ENCODE measurements at regions not wholly inside any gene's neighbourhood (a gene's known extent, or its start where the extent isn't known, plus 50 kb on each side); places are given as distances from the start of the nearest gene placed in this dataset.

DNA sequence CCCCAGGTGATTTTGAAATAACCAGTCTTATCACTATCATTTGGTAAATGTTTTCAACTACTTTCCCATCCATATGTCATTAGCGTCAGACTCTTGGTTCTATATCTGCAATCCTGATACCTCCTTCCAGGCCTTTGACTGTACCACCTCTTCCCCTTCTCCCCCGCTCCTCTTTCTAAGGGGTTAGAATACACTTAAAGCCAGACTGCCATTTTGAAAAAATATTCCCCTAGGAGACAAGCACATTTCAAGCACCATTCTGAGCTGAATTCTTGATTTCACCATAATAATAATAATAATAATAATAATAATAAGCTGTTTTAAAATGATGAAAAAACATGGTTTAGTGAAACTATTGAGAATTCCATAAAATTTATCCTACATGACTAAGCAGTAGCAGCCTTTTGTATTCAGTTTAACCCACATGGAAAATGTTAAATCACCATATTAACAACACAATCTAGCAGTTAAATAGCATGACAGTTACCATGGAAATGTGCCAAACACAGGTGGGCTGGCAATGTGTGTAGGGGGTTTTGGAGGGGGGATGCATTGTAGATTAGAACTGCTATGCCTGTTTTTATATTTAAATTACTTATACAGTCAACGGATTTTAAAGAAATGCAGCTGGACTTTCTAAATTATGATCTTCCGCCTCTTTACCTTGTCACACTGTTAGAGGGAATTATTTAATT, 480.2 kb upstream of the DEPDC1 start (continued):
- TF ChIP-seq, protein P1, sequence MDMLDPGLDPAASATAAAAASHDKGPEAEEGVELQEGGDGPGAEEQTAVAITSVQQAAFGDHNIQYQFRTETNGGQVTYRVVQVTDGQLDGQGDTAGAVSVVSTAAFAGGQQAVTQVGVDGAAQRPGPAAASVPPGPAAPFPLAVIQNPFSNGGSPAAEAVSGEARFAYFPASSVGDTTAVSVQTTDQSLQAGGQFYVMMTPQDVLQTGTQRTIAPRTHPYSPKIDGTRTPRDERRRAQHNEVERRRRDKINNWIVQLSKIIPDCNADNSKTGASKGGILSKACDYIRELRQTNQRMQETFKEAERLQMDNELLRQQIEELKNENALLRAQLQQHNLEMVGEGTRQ (CRISPR knock-in tag; IDR thresholded peaks at IDR 0.05): no peak
- TF ChIP-seq ELF4 (CRISPR knock-in tag; IDR thresholded peaks at IDR 0.05; ENCODE audit: low read depth) (no peak), ZNF671 (CRISPR knock-in tag; IDR thresholded peaks at IDR 0.05) (no peak), NR3C1 (CRISPR knock-in tag; conservative IDR thresholded peaks at IDR 0.05; ENCODE audit: low read depth) (no peak), GABPB1 (CRISPR knock-in tag; IDR thresholded peaks at IDR 0.05) (no peak), ZNF219 (CRISPR knock-in tag; IDR thresholded peaks at IDR 0.05; ENCODE audit: borderline replicate concordance) (no peak), ZNF138 (CRISPR knock-in tag; conservative IDR thresholded peaks at IDR 0.05) (no peak), NR2C2 (CRISPR knock-in tag; IDR thresholded peaks at IDR 0.05) (no peak), ZNF121 (CRISPR knock-in tag; IDR thresholded peaks at IDR 0.05) (no peak), SP1 (CRISPR knock-in tag; conservative IDR thresholded peaks at IDR 0.05) (no peak), ATF6 (CRISPR knock-in tag; IDR thresholded peaks at IDR 0.05) (no peak)
- TF ChIP-seq, protein P2, sequence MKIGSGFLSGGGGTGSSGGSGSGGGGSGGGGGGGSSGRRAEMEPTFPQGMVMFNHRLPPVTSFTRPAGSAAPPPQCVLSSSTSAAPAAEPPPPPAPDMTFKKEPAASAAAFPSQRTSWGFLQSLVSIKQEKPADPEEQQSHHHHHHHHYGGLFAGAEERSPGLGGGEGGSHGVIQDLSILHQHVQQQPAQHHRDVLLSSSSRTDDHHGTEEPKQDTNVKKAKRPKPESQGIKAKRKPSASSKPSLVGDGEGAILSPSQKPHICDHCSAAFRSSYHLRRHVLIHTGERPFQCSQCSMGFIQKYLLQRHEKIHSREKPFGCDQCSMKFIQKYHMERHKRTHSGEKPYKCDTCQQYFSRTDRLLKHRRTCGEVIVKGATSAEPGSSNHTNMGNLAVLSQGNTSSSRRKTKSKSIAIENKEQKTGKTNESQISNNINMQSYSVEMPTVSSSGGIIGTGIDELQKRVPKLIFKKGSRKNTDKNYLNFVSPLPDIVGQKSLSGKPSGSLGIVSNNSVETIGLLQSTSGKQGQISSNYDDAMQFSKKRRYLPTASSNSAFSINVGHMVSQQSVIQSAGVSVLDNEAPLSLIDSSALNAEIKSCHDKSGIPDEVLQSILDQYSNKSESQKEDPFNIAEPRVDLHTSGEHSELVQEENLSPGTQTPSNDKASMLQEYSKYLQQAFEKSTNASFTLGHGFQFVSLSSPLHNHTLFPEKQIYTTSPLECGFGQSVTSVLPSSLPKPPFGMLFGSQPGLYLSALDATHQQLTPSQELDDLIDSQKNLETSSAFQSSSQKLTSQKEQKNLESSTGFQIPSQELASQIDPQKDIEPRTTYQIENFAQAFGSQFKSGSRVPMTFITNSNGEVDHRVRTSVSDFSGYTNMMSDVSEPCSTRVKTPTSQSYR (CRISPR knock-in tag; IDR thresholded peaks at IDR 0.05): no peak
- TF ChIP-seq, protein P3, sequence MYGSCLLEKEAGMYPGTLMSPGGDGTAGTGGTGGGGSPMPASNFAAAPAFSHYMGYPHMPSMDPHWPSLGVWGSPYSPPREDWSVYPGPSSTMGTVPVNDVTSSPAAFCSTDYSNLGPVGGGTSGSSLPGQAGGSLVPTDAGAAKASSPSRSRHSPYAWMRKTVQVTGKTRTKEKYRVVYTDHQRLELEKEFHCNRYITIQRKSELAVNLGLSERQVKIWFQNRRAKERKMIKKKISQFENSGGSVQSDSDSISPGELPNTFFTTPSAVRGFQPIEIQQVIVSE (CRISPR knock-in tag; IDR thresholded peaks at IDR 0.05; ENCODE audit: borderline replicate concordance): no peak

DNA sequence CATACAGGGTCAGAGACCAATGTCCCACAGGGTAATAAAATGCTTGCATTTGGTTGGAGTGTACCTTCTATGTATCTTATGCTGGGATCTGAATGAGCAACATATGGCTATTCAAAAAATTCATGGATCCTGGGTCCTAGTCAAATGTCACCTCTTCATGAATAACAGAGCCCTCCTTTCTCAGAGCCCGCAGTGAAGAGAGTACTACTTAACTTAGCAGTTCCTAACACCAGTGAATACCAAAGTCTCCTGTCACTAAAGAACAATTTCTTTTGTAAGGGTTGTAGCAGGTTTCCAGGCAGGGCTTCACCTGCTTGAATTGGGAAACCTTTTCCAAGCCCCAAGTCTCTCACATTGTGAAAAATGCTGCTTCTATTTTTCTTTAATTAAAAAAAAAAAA, 483.0 kb upstream of the DEPDC1 start:
- H3K27me3 Mint-ChIP-seq (ENCODE audit: low read depth): no peaks in the 10 kb centered on the region
- no peak overlapping the region; the same call in 1 of the 2 replicates for H3K27ac Mint-ChIP-seq
- no peak for DNase-seq (ENCODE audit: low spot score)
- H3K4me1 Mint-ChIP-seq: peaks cover 51% of the 10 kb centered on the region
- ChIA-PET POLR2A (no interaction called here), CTCF (no interaction called here)
- H3K9me3 Mint-ChIP-seq: peaks cover 8% of the 10 kb centered on the region
- H3K4me3 Mint-ChIP-seq: no peak overlapping the region
- no peak; the same call in 1 of the 2 replicates for ATAC-seq
- no peaks in the 10 kb centered on the region; the same call in 1 of the 2 replicates for H3K36me3 Mint-ChIP-seq
- TF ChIP-seq USF1 (CRISPR knock-in tag; IDR thresholded peaks at IDR 0.05) (no peak), ZNF232 (CRISPR knock-in tag; IDR thresholded peaks at IDR 0.05) (no peak), MXD4 (CRISPR knock-in tag; IDR thresholded peaks at IDR 0.05; ENCODE audit: borderline replicate concordance) (no peak), ZNF138 (CRISPR knock-in tag; conservative IDR thresholded peaks at IDR 0.05) (no peak), AFF4 (CRISPR knock-in tag; IDR thresholded peaks at IDR 0.05; ENCODE audit: borderline replicate concordance) (no peak), ZNF219 (CRISPR knock-in tag; IDR thresholded peaks at IDR 0.05; ENCODE audit: borderline replicate concordance) (no peak), AR (CRISPR knock-in tag; IDR thresholded peaks at IDR 0.05) (no peak)
- TF ChIP-seq, protein P1 (CRISPR knock-in tag; IDR thresholded peaks at IDR 0.05): no peak
- TF ChIP-seq, protein P4, sequence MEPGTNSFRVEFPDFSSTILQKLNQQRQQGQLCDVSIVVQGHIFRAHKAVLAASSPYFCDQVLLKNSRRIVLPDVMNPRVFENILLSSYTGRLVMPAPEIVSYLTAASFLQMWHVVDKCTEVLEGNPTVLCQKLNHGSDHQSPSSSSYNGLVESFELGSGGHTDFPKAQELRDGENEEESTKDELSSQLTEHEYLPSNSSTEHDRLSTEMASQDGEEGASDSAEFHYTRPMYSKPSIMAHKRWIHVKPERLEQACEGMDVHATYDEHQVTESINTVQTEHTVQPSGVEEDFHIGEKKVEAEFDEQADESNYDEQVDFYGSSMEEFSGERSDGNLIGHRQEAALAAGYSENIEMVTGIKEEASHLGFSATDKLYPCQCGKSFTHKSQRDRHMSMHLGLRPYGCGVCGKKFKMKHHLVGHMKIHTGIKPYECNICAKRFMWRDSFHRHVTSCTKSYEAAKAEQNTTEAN (CRISPR knock-in tag; IDR thresholded peaks at IDR 0.05): no peak

All from WTC11 (cell line).